ENCODE measurements at regions not wholly inside any gene's neighbourhood (a gene's known extent, or its start where the extent isn't known, plus 50 kb on each side); places are given as distances from the start of the nearest gene placed in this dataset.

DNA sequence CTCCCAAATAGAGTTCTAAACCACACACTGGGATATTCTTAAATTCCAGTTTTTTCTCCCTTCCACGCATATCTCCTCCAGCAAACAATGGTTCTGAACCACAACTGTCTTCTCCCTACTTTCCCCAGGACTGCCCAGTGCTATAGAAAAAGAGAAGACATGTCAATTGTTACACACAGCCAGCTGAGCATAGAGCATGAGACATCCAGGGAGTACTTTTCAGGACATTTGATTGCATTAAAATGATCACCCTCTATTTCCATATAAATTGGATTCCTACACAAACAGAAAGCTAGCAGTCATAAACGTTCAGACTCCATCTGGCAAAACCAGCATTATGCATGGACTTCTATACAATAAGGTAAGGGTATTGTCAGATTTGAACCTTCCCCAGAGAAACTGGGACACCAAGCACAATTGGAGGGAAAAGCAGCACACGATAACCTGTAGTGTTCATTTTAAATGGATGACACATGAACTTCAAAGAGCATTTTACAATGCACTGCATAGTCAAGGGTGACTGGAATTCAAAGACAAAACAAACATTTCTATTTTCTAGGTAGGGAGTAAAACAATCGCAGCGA lies 93.1 kb upstream of the HEY2 start:
- ChIA-PET POLR2A (no interaction called here), CTCF (no interaction called here)
- TF ChIP-seq, protein P1, sequence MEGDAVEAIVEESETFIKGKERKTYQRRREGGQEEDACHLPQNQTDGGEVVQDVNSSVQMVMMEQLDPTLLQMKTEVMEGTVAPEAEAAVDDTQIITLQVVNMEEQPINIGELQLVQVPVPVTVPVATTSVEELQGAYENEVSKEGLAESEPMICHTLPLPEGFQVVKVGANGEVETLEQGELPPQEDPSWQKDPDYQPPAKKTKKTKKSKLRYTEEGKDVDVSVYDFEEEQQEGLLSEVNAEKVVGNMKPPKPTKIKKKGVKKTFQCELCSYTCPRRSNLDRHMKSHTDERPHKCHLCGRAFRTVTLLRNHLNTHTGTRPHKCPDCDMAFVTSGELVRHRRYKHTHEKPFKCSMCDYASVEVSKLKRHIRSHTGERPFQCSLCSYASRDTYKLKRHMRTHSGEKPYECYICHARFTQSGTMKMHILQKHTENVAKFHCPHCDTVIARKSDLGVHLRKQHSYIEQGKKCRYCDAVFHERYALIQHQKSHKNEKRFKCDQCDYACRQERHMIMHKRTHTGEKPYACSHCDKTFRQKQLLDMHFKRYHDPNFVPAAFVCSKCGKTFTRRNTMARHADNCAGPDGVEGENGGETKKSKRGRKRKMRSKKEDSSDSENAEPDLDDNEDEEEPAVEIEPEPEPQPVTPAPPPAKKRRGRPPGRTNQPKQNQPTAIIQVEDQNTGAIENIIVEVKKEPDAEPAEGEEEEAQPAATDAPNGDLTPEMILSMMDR (IDR thresholded peaks at IDR 0.05; ENCODE audit: insufficient read depth, low read depth, low read length): no peak
- no peaks in the 10 kb centered on the region; the same call in 1 of the 2 replicates for H3K27me3 ChIP-seq (ENCODE audit: control insufficient read depth, insufficient read depth, low read length)
- H3K36me3 ChIP-seq (ENCODE audit: control insufficient read depth, insufficient read depth, low read length): no peaks in the 10 kb centered on the region
- no peak for DNase-seq (ENCODE audit: low read depth)
- no peak overlapping the region for H3K4me3 ChIP-seq (ENCODE audit: low read depth, low read length)

DNA sequence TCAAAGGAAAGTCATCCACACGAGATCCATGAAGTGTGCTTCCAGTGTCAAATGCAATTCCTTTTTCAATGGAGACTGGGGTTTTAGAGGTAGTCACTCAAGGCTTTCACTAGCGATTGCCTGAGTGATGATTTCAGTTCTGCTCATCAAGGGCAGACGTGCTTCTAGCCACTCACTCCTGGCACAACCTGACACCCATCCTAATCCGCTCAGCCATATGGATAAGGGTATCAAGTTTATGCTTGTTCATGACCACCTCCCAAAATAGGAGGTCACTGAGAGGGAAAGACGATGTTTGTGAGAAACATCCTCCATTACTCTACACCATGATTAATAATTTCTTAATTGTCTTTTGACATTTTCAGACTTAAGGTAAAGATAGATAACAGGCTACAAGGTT lies 91.3 kb upstream of the HEY2 start:
- ChIA-PET CTCF (no interaction called here), POLR2A (no interaction called here)
- H3K4me3 ChIP-seq (ENCODE audit: low read depth, low read length): no peak overlapping the region
- H3K36me3 ChIP-seq (ENCODE audit: control insufficient read depth, insufficient read depth, low read length): no peaks in the 10 kb centered on the region
- DNase-seq (ENCODE audit: low read depth): no peak
- TF ChIP-seq, protein P1 (IDR thresholded peaks at IDR 0.05; ENCODE audit: insufficient read depth, low read depth, low read length): no peak
- H3K27me3 ChIP-seq (ENCODE audit: control insufficient read depth, insufficient read depth, low read length): no peaks in the 10 kb centered on the region; the same call in 1 of the 2 replicates

DNA sequence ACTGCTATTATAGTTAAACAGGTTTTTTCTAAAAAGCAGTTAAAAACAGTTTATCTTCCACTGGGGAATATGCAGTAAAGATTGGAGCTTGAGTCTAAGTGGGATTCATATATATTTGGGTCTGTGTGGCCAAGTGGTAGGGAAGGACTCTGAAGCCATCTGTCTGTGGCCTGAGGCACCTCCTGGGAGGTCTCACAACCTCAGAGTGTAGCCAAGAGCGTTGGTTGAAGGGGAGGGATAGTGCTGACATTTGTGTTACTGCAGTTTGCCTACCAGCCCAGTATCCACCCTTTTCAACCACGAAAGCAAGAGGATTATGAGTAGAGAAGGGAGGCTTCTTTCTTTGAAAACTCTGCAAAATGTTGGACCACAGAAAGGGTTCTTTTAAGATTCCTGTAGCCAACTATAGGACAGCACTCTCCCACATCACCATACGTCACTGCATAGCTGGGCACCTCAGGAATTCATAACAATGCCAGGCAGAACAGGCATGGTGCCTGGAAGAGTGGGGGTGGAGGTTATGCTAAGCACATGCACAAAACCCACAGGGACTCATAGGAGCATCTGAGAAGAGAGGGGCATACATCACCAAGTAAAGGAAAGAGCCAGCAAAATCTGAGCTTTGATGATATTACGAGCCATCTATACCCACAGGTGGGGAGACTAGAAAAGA lies 90.5 kb upstream of the HEY2 start:
- no peak for DNase-seq (ENCODE audit: low read depth)
- ChIA-PET POLR2A (interaction anchor here (0.7 kb wide), 1 partner anchor 34 kb away, joined by 5 read pairs; no protein-coding TSS in a partner anchor), CTCF (no interaction called here)
- no peaks in the 10 kb centered on the region for H3K36me3 ChIP-seq (ENCODE audit: control insufficient read depth, insufficient read depth, low read length)
- H3K27me3 ChIP-seq (ENCODE audit: control insufficient read depth, insufficient read depth, low read length): no peaks in the 10 kb centered on the region; the same call in 1 of the 2 replicates
- TF ChIP-seq, protein P1 (IDR thresholded peaks at IDR 0.05; ENCODE audit: insufficient read depth, low read depth, low read length): no peak
- H3K4me3 ChIP-seq (ENCODE audit: low read depth, low read length): no peak overlapping the region

DNA sequence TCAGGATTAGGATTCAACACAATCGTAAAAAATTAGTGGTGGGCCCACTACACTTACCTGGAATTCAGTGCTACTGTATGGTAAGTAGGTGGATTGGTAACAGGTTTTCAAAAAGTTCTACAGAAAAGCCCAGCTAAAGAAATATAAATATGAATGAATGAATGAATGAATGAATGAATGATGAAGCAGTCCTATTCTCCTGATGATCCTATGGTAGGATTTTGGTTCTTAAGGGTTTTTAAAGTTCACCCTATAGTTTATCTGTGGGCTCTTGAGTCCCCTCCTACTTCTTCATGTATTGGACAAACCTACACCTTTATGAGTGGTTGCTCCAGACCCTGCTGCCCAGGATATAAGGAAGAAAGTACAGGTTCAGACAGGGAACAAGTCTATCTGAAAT lies 89.5 kb upstream of the HEY2 start:
- ChIA-PET POLR2A (no interaction called here), CTCF (no interaction called here)
- no peaks in the 10 kb centered on the region; the same call in 1 of the 2 replicates for H3K27me3 ChIP-seq (ENCODE audit: control insufficient read depth, insufficient read depth, low read length)
- TF ChIP-seq, protein P1 (IDR thresholded peaks at IDR 0.05; ENCODE audit: insufficient read depth, low read depth, low read length): no peak
- no peak for DNase-seq (ENCODE audit: low read depth)
- no peaks in the 10 kb centered on the region for H3K36me3 ChIP-seq (ENCODE audit: control insufficient read depth, insufficient read depth, low read length)
- H3K4me3 ChIP-seq (ENCODE audit: low read depth, low read length): no peak overlapping the region

DNA sequence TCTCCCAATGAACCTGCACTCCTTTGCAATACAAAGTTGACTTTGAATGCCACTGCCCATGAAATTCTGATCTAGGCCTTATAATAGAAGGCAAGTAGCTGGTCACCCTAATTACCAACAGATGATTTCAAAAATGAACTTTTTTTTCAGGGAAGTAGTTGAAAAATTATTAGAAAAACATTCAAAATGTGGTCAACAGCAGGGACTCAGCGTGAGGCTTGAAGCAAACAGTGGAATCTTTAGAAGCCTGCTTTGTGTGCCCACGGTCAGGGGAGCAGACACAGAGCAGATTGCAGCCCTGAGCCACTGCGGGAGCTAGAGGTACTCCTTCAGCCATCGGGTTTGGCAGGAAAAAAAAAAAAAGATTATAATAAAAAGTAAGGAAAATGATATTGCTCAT lies 87.1 kb upstream of the HEY2 start:
- no peak for DNase-seq (ENCODE audit: low read depth)
- H3K36me3 ChIP-seq (ENCODE audit: control insufficient read depth, insufficient read depth, low read length): no peaks in the 10 kb centered on the region
- no peak overlapping the region for H3K4me3 ChIP-seq (ENCODE audit: low read depth, low read length)
- TF ChIP-seq, protein P1 (IDR thresholded peaks at IDR 0.05; ENCODE audit: insufficient read depth, low read depth, low read length): no peak
- CTCF ChIA-PET: no interaction called here
- no peaks in the 10 kb centered on the region; the same call in 1 of the 2 replicates for H3K27me3 ChIP-seq (ENCODE audit: control insufficient read depth, insufficient read depth, low read length)
- POLR2A ChIA-PET: no interaction called here
